Prostate gland (tissue), 2 donors: ENCODE measurements at regions not wholly inside any gene's neighbourhood (a gene's known extent, or its start where the extent isn't known, plus 50 kb on each side); places are given as distances from the start of the nearest gene placed in this dataset.

ENCODE experiments used
- POLR2A ChIP-seq: fragments of 450-650 bp; IDR thresholded peaks from one replicate; pipeline ENCODE4 v1.6.1; 2016; ENCODE audit warnings: antibody characterized with exemption, mild to moderate bottlenecking
- POLR2AphosphoS5 ChIP-seq: sonication (generic); formaldehyde crosslinking; IDR thresholded peaks from one replicate; pipeline ENCODE4 v1.6.1; 2017; ENCODE audit warnings: antibody characterized with exemption
- TF ChIP-seq, protein P1 (sequence below), 4 experiments: fragments of 200-600 bp in 2 of 4; fragments of 450-650 bp in 2 of 4; sonication (generic) in 2 of 4; IDR thresholded peaks; 1 replicate in 3 of 4; 2 replicates in 1 of 4; pipeline ENCODE4 v1.5.1; 2016 to 2019; ENCODE audit warnings: antibody characterized with exemption in 4 of 4, mild to moderate bottlenecking in 2 of 4, moderate library complexity in 2 of 4

DNA sequence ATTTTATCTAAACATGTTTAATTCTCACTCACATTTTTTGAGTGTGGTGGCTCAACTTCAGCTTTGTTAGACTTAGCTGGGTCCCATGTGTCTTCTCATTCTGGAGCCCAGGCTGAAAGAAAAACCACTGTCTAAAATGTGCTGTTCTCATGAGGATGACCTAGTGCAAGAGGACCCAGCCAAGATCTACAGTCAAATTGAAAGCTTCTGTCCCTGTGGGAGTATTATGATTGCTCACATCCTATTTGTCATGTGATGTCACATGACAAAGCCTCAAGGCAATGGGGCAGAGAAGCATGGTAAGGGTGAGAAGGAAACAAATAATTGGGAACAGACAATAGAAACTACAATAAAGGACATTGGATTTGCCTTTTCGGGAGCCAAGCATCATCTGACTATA is 113.4 kb upstream of the ASTN2 start:
- TF ChIP-seq, protein P1, sequence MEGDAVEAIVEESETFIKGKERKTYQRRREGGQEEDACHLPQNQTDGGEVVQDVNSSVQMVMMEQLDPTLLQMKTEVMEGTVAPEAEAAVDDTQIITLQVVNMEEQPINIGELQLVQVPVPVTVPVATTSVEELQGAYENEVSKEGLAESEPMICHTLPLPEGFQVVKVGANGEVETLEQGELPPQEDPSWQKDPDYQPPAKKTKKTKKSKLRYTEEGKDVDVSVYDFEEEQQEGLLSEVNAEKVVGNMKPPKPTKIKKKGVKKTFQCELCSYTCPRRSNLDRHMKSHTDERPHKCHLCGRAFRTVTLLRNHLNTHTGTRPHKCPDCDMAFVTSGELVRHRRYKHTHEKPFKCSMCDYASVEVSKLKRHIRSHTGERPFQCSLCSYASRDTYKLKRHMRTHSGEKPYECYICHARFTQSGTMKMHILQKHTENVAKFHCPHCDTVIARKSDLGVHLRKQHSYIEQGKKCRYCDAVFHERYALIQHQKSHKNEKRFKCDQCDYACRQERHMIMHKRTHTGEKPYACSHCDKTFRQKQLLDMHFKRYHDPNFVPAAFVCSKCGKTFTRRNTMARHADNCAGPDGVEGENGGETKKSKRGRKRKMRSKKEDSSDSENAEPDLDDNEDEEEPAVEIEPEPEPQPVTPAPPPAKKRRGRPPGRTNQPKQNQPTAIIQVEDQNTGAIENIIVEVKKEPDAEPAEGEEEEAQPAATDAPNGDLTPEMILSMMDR (IDR thresholded peaks at IDR 0.05), result no peak
- no peak for TF ChIP-seq POLR2A
- no peak for TF ChIP-seq POLR2AphosphoS5
